Lung (tissue), 11 donors: ENCODE measurements at regions not wholly inside any gene's neighbourhood (a gene's known extent, or its start where the extent isn't known, plus 50 kb on each side); places are given as distances from the start of the nearest gene placed in this dataset.

Experiments used
- ATAC-seq: fragments of 200-7000 bp; cut with Tn5 transposase; one replicate; pipeline ENCODE4 v1.9.1; 2020; ENCODE audit warnings: moderate number of reproducible peaks; ENCODE audit not compliant: insufficient read depth, low FRiP score
- DNase-seq, 3 donors: peaks; one replicate each; pipeline ENCODE4 v3.0.0-alpha.2; 2013 to 2017
- H3K27ac ChIP-seq, 2 donors: one replicate each; pipeline ENCODE4 v1.5.1; 2013; ENCODE audit warnings: mild to moderate bottlenecking in 2 of 2, moderate library complexity in 2 of 2, control low read depth in 1 of 2, inconsistent platforms in 1 of 2, low read depth in 1 of 2, low read length in 1 of 2
- H3K27me3 ChIP-seq, 3 donors: one replicate each; pipeline ENCODE4 v1.5.1; 2013; ENCODE audit warnings: low read length in 2 of 3; ENCODE audit not compliant: control insufficient read depth in 3 of 3, insufficient read depth in 3 of 3
- H3K36me3 ChIP-seq, 4 donors: one replicate each; pipeline ENCODE4 v1.5.1; 2013; ENCODE audit warnings: low read length in 4 of 4, mild to moderate bottlenecking in 1 of 4, moderate library complexity in 1 of 4; ENCODE audit not compliant: control insufficient read depth in 4 of 4, insufficient read depth in 4 of 4
- H3K4me1 ChIP-seq, 5 donors: one replicate each; pipeline ENCODE4 v1.5.1; 2013; ENCODE audit warnings: low read length in 5 of 5, mild to moderate bottlenecking in 2 of 5, moderate library complexity in 1 of 5; ENCODE audit not compliant: control insufficient read depth in 5 of 5, insufficient read depth in 5 of 5
- H3K4me3 ChIP-seq: one replicate; pipeline ENCODE4 v1.5.1; 2013; ENCODE audit warnings: mild to moderate bottlenecking, control low read depth, moderate library complexity
- H3K9ac ChIP-seq, 2 donors: one replicate each; pipeline ENCODE4 v1.5.1; 2013; ENCODE audit warnings: low read length in 2 of 2, control low read depth in 1 of 2; ENCODE audit not compliant: insufficient read depth in 1 of 2
- H3K9me3 ChIP-seq, 4 donors: one replicate each; pipeline ENCODE4 v1.5.1; 2013; ENCODE audit warnings: low read length in 3 of 4, mild to moderate bottlenecking in 1 of 4, moderate library complexity in 1 of 4; ENCODE audit not compliant: control insufficient read depth in 4 of 4, insufficient read depth in 3 of 4
- WGBS, 2 donors: extraction: QIAGEN DNeasy Blood & Tissue Kit; methylation state at CpG; one replicate each; pipeline ENCODE4 v1.1.7; 2013; 5-methylcytosine and 5-hydroxymethylcytosine counted together
- TF ChIP-seq, protein P1 (sequence below): IDR thresholded peaks from 2 replicates; pipeline ENCODE4 v1.5.1; 2012; ENCODE audit warnings: mild to moderate bottlenecking; ENCODE audit errors: control extremely low read depth, extremely low read depth
- donor health status: control.
- donor health status: control.
- donor health status: Bipolar disorder and iron deficiency.
- donor health status: healthy.
- donor health status: DM: yes; HTN: yes; CAD: no.

- Histone ChIP-seq H3K4me3 (no peak overlapping the region), H3K4me1 (no peaks in the 10 kb centered on the region), H3K27ac (no peak overlapping the region), H3K9ac (no peak overlapping the region), H3K27me3 (no peaks in the 10 kb centered on the region), H3K9me3 (peaks cover 0 to 4% (median 0%) of the 10 kb centered on the region in 4 donors), H3K36me3 (no peaks in the 10 kb centered on the region)
- no peak for DNase-seq
- no peak for ATAC-seq
- TF ChIP-seq, protein P1, sequence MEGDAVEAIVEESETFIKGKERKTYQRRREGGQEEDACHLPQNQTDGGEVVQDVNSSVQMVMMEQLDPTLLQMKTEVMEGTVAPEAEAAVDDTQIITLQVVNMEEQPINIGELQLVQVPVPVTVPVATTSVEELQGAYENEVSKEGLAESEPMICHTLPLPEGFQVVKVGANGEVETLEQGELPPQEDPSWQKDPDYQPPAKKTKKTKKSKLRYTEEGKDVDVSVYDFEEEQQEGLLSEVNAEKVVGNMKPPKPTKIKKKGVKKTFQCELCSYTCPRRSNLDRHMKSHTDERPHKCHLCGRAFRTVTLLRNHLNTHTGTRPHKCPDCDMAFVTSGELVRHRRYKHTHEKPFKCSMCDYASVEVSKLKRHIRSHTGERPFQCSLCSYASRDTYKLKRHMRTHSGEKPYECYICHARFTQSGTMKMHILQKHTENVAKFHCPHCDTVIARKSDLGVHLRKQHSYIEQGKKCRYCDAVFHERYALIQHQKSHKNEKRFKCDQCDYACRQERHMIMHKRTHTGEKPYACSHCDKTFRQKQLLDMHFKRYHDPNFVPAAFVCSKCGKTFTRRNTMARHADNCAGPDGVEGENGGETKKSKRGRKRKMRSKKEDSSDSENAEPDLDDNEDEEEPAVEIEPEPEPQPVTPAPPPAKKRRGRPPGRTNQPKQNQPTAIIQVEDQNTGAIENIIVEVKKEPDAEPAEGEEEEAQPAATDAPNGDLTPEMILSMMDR: no peak
- 74 to 87% methylated on average over 12 of the region's 12 CpGs for WGBS, 2 donors
Observed at GRCh38 chr2:59791004-59791618, 762.3 kb downstream of the BCL11A start.

- 72 to 83% methylated on average over 11 of the region's 11 CpGs for WGBS, 2 donors
Observed at GRCh38 chr2:59790186-59791003, 763.1 kb downstream of the BCL11A start.

DNA sequence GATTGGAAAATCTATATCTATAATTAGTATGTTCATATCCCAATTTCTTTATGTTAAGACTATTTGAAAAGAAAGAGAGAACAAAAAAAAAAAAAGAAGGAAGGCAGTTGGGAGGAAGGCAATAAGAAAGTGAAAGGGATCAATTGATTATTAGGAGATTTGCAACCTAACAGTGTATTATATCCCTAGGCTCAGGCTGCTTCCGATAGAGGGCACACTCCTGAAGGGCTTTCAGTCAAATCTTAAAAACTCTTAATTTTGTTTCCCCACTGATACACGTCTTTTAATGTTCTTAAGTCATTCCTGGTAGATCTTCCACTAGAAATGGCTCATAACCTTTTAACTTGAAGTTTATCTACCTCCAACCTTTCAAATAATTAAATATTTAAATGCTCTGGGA is 763.9 kb downstream of the BCL11A start:
- WGBS, 2 donors: 56 to 73% methylated on average over 2 of the region's 2 CpGs
- DNase-seq (no peak), ATAC-seq (no peak)
- TF ChIP-seq, protein P1: no peak
- no peak overlapping the region for H3K9ac ChIP-seq
- H3K9me3 ChIP-seq: peaks cover 0 to 4% (median 0%) of the 10 kb centered on the region in 4 donors
- H3K36me3 ChIP-seq: no peaks in the 10 kb centered on the region
- H3K4me3 ChIP-seq: no peak overlapping the region
- no peaks in the 10 kb centered on the region for H3K4me1 ChIP-seq
- H3K27ac ChIP-seq: no peak overlapping the region
- H3K27me3 ChIP-seq: no peaks in the 10 kb centered on the region

More at GRCh38 chr2:59790186-59791003, 763.1 kb downstream of the BCL11A start:
- Histone ChIP-seq H3K4me1 (no peaks in the 10 kb centered on the region), H3K27ac (no peak overlapping the region), H3K36me3 (no peaks in the 10 kb centered on the region), H3K4me3 (no peak overlapping the region), H3K9me3 (peaks cover 0 to 4% (median 0%) of the 10 kb centered on the region in 4 donors), H3K27me3 (no peaks in the 10 kb centered on the region), H3K9ac (no peak overlapping the region)
- TF ChIP-seq, protein P1: no peak
- ATAC-seq (no peak), DNase-seq (no peak)
